NCI-H82 treated with DMSO at 0.1 percent for 48 hours (cell line): ENCODE measurements at regions not wholly inside any gene's neighbourhood (a gene's known extent, or its start where the extent isn't known, plus 50 kb on each side); places are given as distances from the start of the nearest gene placed in this dataset.
"Not testable (repeated sequence)": the region's sequence is repeated elsewhere in the genome, so short reads cannot be mapped to it uniquely, and the experiment has no call there.

ENCODE experiments used
- DNase-seq: peaks from one replicate; lab custom pipeline; 2025; ENCODE audit not compliant: unreplicated experiment; lab: John Stamatoyannopoulos, UW

- DNase-seq = no peak
These were observed 162.5 kb upstream of the C1orf174 start for GRCh38 chr1:4062560-4062959.

- no peak for DNase-seq
These were observed 162.9 kb upstream of the C1orf174 start for GRCh38 chr1:4062992-4063391.

- no peak for DNase-seq
These were observed 163.4 kb upstream of the C1orf174 start for GRCh38 chr1:4063516-4063915.

- no peak for DNase-seq
These were observed 164.2 kb upstream of the C1orf174 start for GRCh38 chr1:4064150-4064889.

- no peak for DNase-seq
These were observed 167.0 kb upstream of the C1orf174 start for GRCh38 chr1:4066860-4067599.

- DNase-seq = no peak
These were observed 168.0 kb upstream of the C1orf174 start for GRCh38 chr1:4068076-4068475.

GRCh38 chr1:4071653-4072052 lies 171.6 kb upstream of the C1orf174 start:
- peak; percentile 98 for DNase-seq

GRCh38 chr1:4072481-4073153 lies 172.5 kb upstream of the C1orf174 start:
- no peak for DNase-seq

- no peak for DNase-seq
These were observed 175.6 kb upstream of the C1orf174 start for GRCh38 chr1:4075436-4076225.

- no peak for DNase-seq
These were observed 176.3 kb upstream of the C1orf174 start for GRCh38 chr1:4076346-4076745.

- DNase-seq = not testable (repeated sequence)
These were observed 178.3 kb upstream of the C1orf174 start for GRCh38 chr1:4078091-4078962.

- no peak for DNase-seq
These were observed 179.7 kb upstream of the C1orf174 start for GRCh38 chr1:4079815-4080214.

GRCh38 chr1:4081806-4082711 lies 182.0 kb upstream of the C1orf174 start:
- no peak for DNase-seq

GRCh38 chr1:4083231-4084047 lies 183.4 kb upstream of the C1orf174 start:
- no peak for DNase-seq

GRCh38 chr1:4084048-4084431 lies 184.0 kb upstream of the C1orf174 start:
- DNase-seq = no peak

GRCh38 chr1:4084446-4084845 lies 184.4 kb upstream of the C1orf174 start:
- no peak for DNase-seq

GRCh38 chr1:4084896-4085295 lies 184.8 kb upstream of the C1orf174 start:
- no peak for DNase-seq

- no peak for DNase-seq
These were observed 185.5 kb upstream of the C1orf174 start for GRCh38 chr1:4085546-4085945.
